ENCODE measurements at regions not wholly inside any gene's neighbourhood (a gene's known extent, or its start where the extent isn't known, plus 50 kb on each side); places are given as distances from the start of the nearest gene placed in this dataset.

DNA sequence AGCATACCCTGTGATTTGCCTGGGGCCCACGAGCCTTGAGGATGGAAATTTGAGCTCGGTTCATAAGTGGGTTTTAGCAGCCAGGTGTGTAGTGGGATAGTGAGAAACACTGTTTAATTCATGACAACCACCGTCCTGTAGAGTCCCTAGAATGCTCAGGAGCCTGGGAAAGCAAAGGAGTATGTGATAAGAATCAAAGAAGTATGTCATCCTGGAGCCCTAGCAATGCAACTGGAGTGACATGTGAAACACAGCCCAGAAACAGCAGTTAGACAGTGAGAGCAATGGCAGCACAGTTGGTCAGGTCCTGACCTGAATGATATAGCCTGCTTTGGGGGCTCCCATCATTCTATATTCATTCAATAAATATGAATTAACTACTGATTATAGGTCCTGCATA is 161.2 kb upstream of the ECI2 start:
- DNase-seq (ENCODE audit: low spot score) = no peak

GRCh38 chr6:4295783-4296155 is 160.4 kb upstream of the ECI2 start:
- no peak for DNase-seq (ENCODE audit: low spot score)

GRCh38 chr6:4295058-4295782 is 159.8 kb upstream of the ECI2 start:
- DNase-seq (ENCODE audit: low spot score) = no peak

- DNase-seq (ENCODE audit: low spot score) = no peak
These were observed 159.3 kb upstream of the ECI2 start for GRCh38 chr6:4294636-4295035.

DNA sequence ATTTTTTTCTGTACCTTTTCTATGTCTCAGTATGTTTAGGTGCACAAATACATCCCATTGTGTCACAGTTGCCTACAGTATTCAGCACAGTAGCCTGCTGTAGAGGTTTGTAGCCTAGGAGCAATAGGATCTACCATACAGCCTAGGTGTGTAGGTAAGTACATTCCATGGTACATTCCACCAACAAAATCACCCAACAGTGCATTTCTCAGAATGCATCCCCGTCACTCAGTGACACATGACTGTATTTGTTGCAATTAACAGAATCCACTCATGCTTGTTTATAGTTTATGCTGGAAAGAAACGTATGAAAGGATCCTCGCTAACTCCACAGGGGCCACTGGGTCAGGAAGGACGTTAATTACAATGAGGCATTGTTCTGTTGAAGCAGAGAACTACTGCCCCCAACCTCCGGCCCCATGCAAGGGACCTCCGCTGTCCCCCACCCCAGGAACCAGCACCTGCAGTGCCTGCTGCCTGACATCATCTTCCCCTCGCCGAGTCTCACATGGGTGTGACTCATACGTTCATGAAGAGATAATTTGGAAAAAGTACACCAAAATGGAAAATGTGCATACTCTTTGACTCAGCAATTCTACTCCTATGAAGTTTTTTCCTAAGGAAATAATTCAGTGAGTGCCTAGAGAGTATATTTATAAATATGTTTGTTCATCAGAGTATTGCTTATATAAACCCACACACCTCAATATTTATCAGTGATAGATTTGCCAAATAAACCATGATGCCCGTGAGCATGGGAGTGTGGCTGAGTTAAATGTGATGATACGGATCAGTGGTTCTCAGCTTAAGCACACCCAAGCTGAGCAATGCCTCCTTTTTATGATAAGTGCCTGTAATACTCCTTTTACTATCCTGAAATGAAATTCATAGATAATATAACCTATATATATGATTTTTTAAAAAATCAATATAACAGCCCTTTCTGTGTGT is 156.4 kb upstream of the ECI2 start:
- no peak for DNase-seq (ENCODE audit: low spot score)

- DNase-seq (ENCODE audit: low spot score) = no peak
These were observed 154.5 kb upstream of the ECI2 start for GRCh38 chr6:4289770-4290320.

DNA sequence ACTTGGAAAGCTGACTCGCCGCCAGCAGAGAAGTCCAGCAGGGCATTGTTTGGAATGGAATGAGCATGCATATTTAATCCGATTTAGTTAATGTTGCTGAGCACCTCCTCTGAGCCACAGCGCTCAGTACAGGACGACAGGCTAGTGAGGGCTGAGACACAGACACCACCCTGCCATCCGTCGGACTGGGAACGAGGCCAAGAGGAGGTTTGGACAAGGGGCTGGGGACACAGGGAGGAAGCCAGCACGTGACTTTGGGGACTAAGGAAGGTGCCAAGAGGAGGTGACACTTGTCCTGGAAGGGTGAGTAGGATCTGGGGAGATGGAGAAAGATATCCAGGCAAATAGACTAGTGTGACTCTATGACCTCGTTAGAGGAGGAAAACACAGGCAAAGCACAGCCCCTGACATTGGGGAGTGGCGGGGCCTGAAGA is 152.5 kb upstream of the ECI2 start:
- DNase-seq (ENCODE audit: low spot score) = no peak

- DNase-seq (ENCODE audit: low spot score) = no peak
These were observed 152.0 kb upstream of the ECI2 start for GRCh38 chr6:4287372-4287771.

- DNase-seq (ENCODE audit: low spot score) = no peak
These were observed 147.6 kb upstream of the ECI2 start for GRCh38 chr6:4282926-4283325.

DNA sequence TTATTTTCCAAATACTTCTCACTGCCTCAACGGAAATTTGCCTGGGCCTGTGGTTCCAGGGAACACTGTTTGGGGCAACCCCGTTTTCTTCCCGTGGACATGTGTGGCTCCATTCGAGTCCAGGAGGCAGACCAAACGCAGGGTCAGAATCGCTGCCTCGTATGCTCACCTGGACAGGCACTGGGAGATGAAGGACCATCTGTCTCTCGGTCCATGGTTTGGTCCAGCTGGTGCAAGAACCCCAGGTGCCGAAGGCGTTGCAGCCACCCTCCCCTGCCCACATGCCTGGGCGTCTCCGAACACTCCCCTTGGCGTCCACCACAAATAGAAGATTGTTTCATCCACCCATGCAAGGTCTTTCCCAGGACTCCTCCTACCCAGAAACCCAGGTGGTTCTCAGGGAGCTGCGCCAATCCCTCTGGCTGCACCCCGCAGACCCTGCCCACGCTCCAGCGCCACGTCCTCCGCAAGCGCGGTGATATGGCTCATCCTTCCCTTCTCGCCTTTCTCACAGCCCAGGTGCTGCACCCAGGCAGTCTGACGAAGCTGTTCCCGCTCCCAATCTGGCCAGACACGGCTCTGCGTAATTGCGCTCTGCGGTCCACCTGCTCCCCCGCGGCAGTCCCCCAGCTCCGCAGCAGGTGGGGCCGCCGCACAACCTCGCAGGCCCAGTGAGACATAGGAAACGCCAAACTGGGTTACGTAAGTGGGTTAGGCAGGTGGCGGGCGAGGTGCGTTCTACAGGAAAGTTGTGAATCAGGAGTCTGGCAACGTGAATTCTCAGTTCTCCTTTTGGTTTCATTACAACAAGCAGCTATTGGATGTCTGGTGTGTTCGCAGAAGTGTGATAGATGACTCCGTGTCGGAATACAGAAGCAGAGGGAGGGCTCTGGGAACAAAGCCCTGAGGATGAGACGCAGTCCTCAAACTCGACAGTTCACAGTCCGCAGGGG is 146.2 kb upstream of the ECI2 start:
- peak; percentile 14 for DNase-seq (ENCODE audit: low spot score)

- no peak for DNase-seq (ENCODE audit: low spot score)
These were observed 145.3 kb upstream of the ECI2 start for GRCh38 chr6:4280707-4281106.

- no peak for DNase-seq (ENCODE audit: low spot score)
These were observed 144.7 kb upstream of the ECI2 start for GRCh38 chr6:4280031-4280430.

- DNase-seq (ENCODE audit: low spot score) = no peak
These were observed 139.2 kb upstream of the ECI2 start for GRCh38 chr6:4274382-4275082.

DNA sequence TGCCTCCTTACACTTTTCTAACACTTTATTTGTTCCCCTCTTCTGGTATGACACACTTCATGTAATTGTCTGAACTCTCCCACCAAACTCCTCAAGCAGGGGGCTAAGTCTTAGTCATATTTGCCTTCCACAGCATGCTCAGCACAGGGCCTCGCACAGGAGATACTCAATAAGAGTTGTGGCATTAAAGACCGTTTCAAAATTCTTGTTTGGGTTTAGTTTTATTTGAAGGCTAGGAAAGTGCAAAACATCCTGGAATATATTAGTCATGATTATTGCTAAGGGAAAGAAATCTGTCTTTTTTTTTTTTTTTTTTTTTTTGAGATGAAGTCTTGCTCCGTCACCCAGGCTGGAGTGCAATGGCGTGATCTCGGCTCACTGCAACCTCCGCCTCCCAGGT is 137.6 kb upstream of the ECI2 start:
- DNase-seq (ENCODE audit: low spot score) = no peak

GRCh38 chr6:4271761-4272470 is 136.5 kb upstream of the ECI2 start:
- no peak for DNase-seq (ENCODE audit: low spot score)

GRCh38 chr6:4270776-4271175 is 135.4 kb upstream of the ECI2 start:
- DNase-seq (ENCODE audit: low spot score) = no peak

- DNase-seq (ENCODE audit: low spot score) = no peak
These were observed 134.6 kb upstream of the ECI2 start for GRCh38 chr6:4270001-4270400.

GRCh38 chr6:4268171-4268570 is 132.8 kb upstream of the ECI2 start:
- DNase-seq (ENCODE audit: low spot score) = no peak

GRCh38 chr6:4265740-4266139 is 130.4 kb upstream of the ECI2 start:
- DNase-seq (ENCODE audit: low spot score) = no peak

DNA sequence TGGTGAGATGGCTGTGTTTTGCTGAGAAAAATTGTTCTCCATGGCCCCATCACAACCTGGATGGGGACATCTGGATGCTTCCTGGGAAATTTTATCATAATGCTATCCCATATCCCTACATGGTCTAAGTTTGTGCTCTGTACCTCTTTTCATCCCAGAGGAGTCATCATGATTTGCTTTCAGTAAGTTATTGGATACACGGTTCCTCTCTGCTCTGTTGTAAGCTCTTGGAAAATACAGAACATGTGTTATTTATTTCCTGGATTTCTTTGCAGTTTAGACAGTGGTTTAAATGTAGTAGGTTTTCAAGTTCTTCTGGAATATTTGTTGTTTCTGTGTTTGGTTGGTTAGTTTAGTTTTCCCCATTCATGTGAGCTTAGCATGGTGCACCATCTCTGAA is 129.2 kb upstream of the ECI2 start:
- no peak for DNase-seq (ENCODE audit: low spot score)

All from mucosa of gallbladder (tissue), 1 donor.